ENCODE measurements at regions not wholly inside any gene's neighbourhood (a gene's known extent, or its start where the extent isn't known, plus 50 kb on each side); places are given as distances from the start of the nearest gene placed in this dataset.

DNA sequence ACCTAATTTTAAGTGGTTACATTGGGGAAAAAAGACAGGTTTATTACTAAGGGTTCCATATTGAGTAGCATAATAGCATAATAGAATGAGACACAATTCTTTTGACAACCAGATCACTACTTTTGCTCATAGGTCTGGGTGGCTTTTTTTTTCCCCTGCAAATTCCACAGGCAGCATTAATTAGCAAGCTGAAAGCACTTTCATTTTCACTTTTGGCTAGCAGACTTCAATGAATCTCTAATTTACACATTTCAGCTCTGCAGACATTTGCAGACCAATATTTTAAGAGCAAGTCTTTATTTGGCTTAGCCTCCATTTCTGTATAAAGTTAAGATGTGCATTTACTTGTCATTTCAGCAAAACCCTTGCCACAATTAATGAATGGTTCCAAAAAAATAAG lies 185.5 kb downstream of the NOL4 start:
- no peaks in the 10 kb centered on the region for H3K36me3 ChIP-seq
- no peak overlapping the region for H3K27ac ChIP-seq
- H3K9me3 ChIP-seq: peaks cover 0 to 4% (median 0%) of the 10 kb centered on the region in 3 donors
- TF ChIP-seq EP300 (IDR thresholded peaks at IDR 0.05) (no peak), POLR2AphosphoS5 (IDR thresholded peaks at IDR 0.05) (no peak), POLR2A (IDR thresholded peaks at IDR 0.05) (no peak)
- TF ChIP-seq, protein P1, sequence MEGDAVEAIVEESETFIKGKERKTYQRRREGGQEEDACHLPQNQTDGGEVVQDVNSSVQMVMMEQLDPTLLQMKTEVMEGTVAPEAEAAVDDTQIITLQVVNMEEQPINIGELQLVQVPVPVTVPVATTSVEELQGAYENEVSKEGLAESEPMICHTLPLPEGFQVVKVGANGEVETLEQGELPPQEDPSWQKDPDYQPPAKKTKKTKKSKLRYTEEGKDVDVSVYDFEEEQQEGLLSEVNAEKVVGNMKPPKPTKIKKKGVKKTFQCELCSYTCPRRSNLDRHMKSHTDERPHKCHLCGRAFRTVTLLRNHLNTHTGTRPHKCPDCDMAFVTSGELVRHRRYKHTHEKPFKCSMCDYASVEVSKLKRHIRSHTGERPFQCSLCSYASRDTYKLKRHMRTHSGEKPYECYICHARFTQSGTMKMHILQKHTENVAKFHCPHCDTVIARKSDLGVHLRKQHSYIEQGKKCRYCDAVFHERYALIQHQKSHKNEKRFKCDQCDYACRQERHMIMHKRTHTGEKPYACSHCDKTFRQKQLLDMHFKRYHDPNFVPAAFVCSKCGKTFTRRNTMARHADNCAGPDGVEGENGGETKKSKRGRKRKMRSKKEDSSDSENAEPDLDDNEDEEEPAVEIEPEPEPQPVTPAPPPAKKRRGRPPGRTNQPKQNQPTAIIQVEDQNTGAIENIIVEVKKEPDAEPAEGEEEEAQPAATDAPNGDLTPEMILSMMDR (IDR thresholded peaks at IDR 0.05): no peak
- H3K4me3 ChIP-seq: no peak overlapping the region
- H3K4me1 ChIP-seq: no peaks in the 10 kb centered on the region
- ATAC-seq: no peak
- no peaks in the 10 kb centered on the region for H3K27me3 ChIP-seq

GRCh38 chr18:34038086-34038485 lies 186.6 kb downstream of the NOL4 start:
- H3K27ac ChIP-seq: no peak overlapping the region
- H3K9me3 ChIP-seq: peaks cover 0 to 6% (median 0%) of the 10 kb centered on the region in 3 donors
- no peaks in the 10 kb centered on the region for H3K4me1 ChIP-seq
- H3K36me3 ChIP-seq: no peaks in the 10 kb centered on the region
- no peak for ATAC-seq
- no peaks in the 10 kb centered on the region for H3K27me3 ChIP-seq
- H3K4me3 ChIP-seq: no peak overlapping the region
- no peak for TF ChIP-seq EP300 (IDR thresholded peaks at IDR 0.05)
- TF ChIP-seq, protein P1 (IDR thresholded peaks at IDR 0.05): no peak
- no peak for TF ChIP-seq POLR2A (IDR thresholded peaks at IDR 0.05)
- TF ChIP-seq POLR2AphosphoS5 (IDR thresholded peaks at IDR 0.05): no peak

GRCh38 chr18:34033968-34034367 lies 190.7 kb downstream of the NOL4 start:
- no peak for ATAC-seq
- Histone ChIP-seq H3K4me1 (no peaks in the 10 kb centered on the region), H3K27me3 (no peaks in the 10 kb centered on the region), H3K36me3 (no peaks in the 10 kb centered on the region), H3K27ac (no peak overlapping the region), H3K9me3 (peaks cover 0 to 21% (median 0%) of the 10 kb centered on the region in 3 donors), H3K4me3 (no peak overlapping the region)
- TF ChIP-seq POLR2A (IDR thresholded peaks at IDR 0.05): no peak
- TF ChIP-seq POLR2AphosphoS5 (IDR thresholded peaks at IDR 0.05): no peak
- TF ChIP-seq EP300 (IDR thresholded peaks at IDR 0.05): no peak
- TF ChIP-seq, protein P1 (IDR thresholded peaks at IDR 0.05): no peak
- WGBS, 2 donors (ENCODE audit: low coverage in 1 of 2): 81 to 86% methylated on average over 4 of the region's 4 CpGs

DNA sequence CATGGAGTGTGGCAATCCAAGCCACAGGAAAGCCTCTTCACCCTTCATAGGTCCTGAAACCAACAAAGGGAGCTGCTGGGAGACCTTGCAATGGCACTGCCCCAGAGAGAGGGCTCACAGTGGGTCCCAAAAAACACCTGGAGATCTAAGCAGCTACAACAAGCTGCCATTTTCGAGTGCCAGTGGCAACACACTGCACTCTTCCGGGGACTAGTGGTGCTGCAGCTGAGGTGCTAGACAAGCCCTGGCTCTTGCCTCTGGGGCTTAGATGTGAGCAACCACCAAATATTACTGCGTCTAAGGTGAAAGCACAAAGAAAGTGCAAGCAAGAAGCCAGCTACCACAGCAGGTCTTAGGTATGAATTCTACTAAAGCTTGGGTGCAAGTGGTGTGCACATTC lies 192.9 kb downstream of the NOL4 start:
- WGBS, 2 donors (ENCODE audit: low coverage in 1 of 2): no CpG with 5 or more reads among the region's 3 CpGs
- peaks cover 0 to 21% (median 0%) of the 10 kb centered on the region in 3 donors for H3K9me3 ChIP-seq

DNA sequence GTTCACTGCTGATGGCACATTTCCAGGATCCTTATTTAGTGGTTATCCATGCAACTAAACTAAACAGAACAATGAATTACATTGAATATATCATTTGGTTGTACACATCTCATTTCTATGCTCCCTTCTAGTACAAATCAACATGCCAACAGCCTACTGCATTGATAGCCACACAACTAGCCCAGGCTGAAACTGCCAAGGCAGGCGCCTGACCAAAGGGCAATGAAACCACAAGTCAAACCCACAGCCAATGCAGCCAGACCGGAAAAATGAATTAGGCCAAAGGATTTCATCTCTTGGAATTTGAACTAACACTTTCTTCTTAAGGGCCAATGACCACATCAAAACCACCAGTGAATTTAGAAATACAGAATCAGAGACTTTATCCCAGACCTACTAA lies 196.4 kb downstream of the NOL4 start:
- no peak for ATAC-seq
- H3K27me3 ChIP-seq: no peaks in the 10 kb centered on the region
- peaks cover 0 to 15% (median 0%) of the 10 kb centered on the region in 3 donors for H3K9me3 ChIP-seq
- H3K4me3 ChIP-seq: no peak overlapping the region
- H3K27ac ChIP-seq: no peak overlapping the region
- WGBS, 2 donors (ENCODE audit: low coverage in 1 of 2): 90% methylated on average over 2 of the region's 2 CpGs; no CpG with 5 or more reads in 1 of the 2 donors
- H3K36me3 ChIP-seq: no peaks in the 10 kb centered on the region
- TF ChIP-seq POLR2A (IDR thresholded peaks at IDR 0.05) (no peak), EP300 (IDR thresholded peaks at IDR 0.05) (no peak), POLR2AphosphoS5 (IDR thresholded peaks at IDR 0.05) (no peak)
- TF ChIP-seq, protein P1 (IDR thresholded peaks at IDR 0.05): no peak
- no peaks in the 10 kb centered on the region for H3K4me1 ChIP-seq

More for the DNA sequence above, 192.9 kb downstream of the NOL4 start:
- ATAC-seq: no peak
- Histone ChIP-seq H3K36me3 (no peaks in the 10 kb centered on the region), H3K4me3 (no peak overlapping the region), H3K4me1 (no peaks in the 10 kb centered on the region), H3K27me3 (no peaks in the 10 kb centered on the region), H3K27ac (no peak overlapping the region)
- TF ChIP-seq POLR2A (IDR thresholded peaks at IDR 0.05) (no peak), EP300 (IDR thresholded peaks at IDR 0.05) (no peak)

Data from gastroesophageal sphincter (tissue), 4 donors.